GM19238 (cell line): ENCODE measurements at regions not wholly inside any gene's neighbourhood (a gene's known extent, or its start where the extent isn't known, plus 50 kb on each side); places are given as distances from the start of the nearest gene placed in this dataset.
"Not testable (repeated sequence)": the region's sequence is repeated elsewhere in the genome, so short reads cannot be mapped to it uniquely, and the experiment has no call there.

Experiments used
- DNase-seq: peaks from one replicate; pipeline ENCODE4 v3.0.0; 2011; ENCODE audit warnings: low spot score; ENCODE audit not compliant: insufficient read length

- peak; percentile 23 for DNase-seq
Measured at GRCh38 chr1:148318123-148318903, 164.8 kb downstream of the PPIAL4G start.

GRCh38 chr1:148317288-148317985 is 165.4 kb upstream of the NBPF11 start:
- DNase-seq, result no peak

GRCh38 chr1:148315071-148315811 is 163.2 kb upstream of the NBPF11 start:
- peak; percentile 16 for DNase-seq

GRCh38 chr1:148310807-148311206 is 158.7 kb upstream of the NBPF11 start:
- DNase-seq, result no peak

GRCh38 chr1:148309940-148310500 is 157.9 kb upstream of the NBPF11 start:
- no peak for DNase-seq

- no peak for DNase-seq
Measured at GRCh38 chr1:148308832-148309458, 156.9 kb upstream of the NBPF11 start.

GRCh38 chr1:148307583-148308185 is 155.6 kb upstream of the NBPF11 start:
- DNase-seq, result no peak

GRCh38 chr1:148304935-148305334 is 152.9 kb upstream of the NBPF11 start:
- DNase-seq, result not testable (repeated sequence)

GRCh38 chr1:148302586-148303364 is 150.7 kb upstream of the NBPF11 start:
- not testable (repeated sequence) for DNase-seq

- DNase-seq, result not testable (repeated sequence)
Measured at GRCh38 chr1:148297852-148298251, 145.8 kb upstream of the NBPF11 start.

- DNase-seq, result no peak
Measured at GRCh38 chr1:148296511-148296910, 144.4 kb upstream of the NBPF11 start.

- DNase-seq, result no peak
Measured at GRCh38 chr1:148294116-148294807, 142.2 kb upstream of the NBPF11 start.

GRCh38 chr1:148293651-148294050 is 141.6 kb upstream of the NBPF11 start:
- DNase-seq, result no peak

- DNase-seq, result no peak
Measured at GRCh38 chr1:148292915-148293314, 140.8 kb upstream of the NBPF11 start.

- DNase-seq, result no peak
Measured at GRCh38 chr1:148290881-148291280, 138.8 kb upstream of the NBPF11 start.

GRCh38 chr1:148289647-148290046 is 137.6 kb upstream of the NBPF11 start:
- DNase-seq, result no peak

GRCh38 chr1:148285946-148286345 is 133.9 kb upstream of the NBPF11 start:
- not testable (repeated sequence) for DNase-seq

- not testable (repeated sequence) for DNase-seq
Measured at GRCh38 chr1:148280831-148281572, 128.9 kb upstream of the NBPF11 start.
